Right atrium auricular region (tissue), 2 donors: ENCODE measurements at regions not wholly inside any gene's neighbourhood (a gene's known extent, or its start where the extent isn't known, plus 50 kb on each side); places are given as distances from the start of the nearest gene placed in this dataset.

Experiments
- DNase-seq: peaks from one replicate; pipeline ENCODE4 v3.0.0-alpha.2; 2019; ENCODE audit warnings: low spot score
- H3K27ac ChIP-seq, 2 donors: fragments of 200-600 bp; sonication (generic); 1 replicate in 1 of 2; 2 replicates in 1 of 2; pipeline ENCODE4 v1.5.1; 2016 to 2019
- H3K27me3 ChIP-seq, 2 donors: fragments of 200-600 bp; sonication (generic); one replicate each; pipeline versions ENCODE4 v1.5.1 to v1.6.0; 2017 to 2019
- H3K36me3 ChIP-seq: fragments of 200-600 bp; sonication (generic); one replicate; pipeline ENCODE4 v1.5.1; 2016
- H3K4me1 ChIP-seq, 2 donors: fragments of 200-600 bp; sonication (generic); one replicate each; pipeline versions ENCODE4 v1.5.1 to v1.6.0; 2017 to 2019
- H3K4me3 ChIP-seq, 2 donors: fragments of 200-600 bp; sonication (generic); 1 replicate in 1 of 2; 2 replicates in 1 of 2; pipeline ENCODE4 v1.5.1; 2017 to 2019; ENCODE audit warnings: mild to moderate bottlenecking in 1 of 2, moderate library complexity in 1 of 2
- H3K9me3 ChIP-seq, 2 donors: fragments of 200-600 bp; sonication (generic); one replicate each; pipeline ENCODE4 v1.5.1; 2019
- CTCF ChIP-seq, 2 donors: fragments of 200-600 bp; sonication (generic); IDR thresholded peaks; one replicate each; pipeline ENCODE4 v1.5.1; 2019; ENCODE audit warnings: antibody characterized with exemption in 2 of 2

GRCh38 chr10:128907155-128907941 is 559.7 kb upstream of the MGMT start:
- Histone ChIP-seq H3K36me3 (no peaks in the 10 kb centered on the region), H3K27ac (no peak overlapping the region), H3K27me3 (no peaks in the 10 kb centered on the region), H3K4me1 (no peaks in the 10 kb centered on the region), H3K9me3 (no peaks in the 10 kb centered on the region), H3K4me3 (no peak overlapping the region)
- TF ChIP-seq CTCF (IDR thresholded peaks at IDR 0.05) = no peak
- DNase-seq = no peak

DNA sequence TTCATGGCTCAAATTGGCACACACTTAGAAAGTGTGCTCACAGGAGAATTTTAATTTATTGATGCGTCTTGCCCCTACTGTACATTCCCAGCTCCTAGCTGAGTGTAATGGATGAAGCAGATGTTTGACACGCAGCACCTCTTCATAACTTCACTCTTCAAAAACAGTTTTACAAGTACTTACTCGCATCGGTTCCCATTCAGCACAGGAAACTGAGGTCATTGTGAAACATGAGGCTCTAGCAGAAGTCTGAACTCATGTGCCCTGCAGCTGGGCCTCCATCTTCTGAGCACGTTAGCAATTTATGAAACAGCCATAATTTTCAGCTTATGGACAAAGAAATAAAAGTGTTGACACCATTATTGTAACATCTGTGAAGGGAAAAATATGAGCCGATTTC is 558.9 kb upstream of the MGMT start:
- DNase-seq = no peak
- no peaks in the 10 kb centered on the region for H3K36me3 ChIP-seq
- no peaks in the 10 kb centered on the region for H3K4me1 ChIP-seq
- TF ChIP-seq CTCF (IDR thresholded peaks at IDR 0.05) = no peak
- H3K4me3 ChIP-seq = no peak overlapping the region
- no peaks in the 10 kb centered on the region for H3K27me3 ChIP-seq
- H3K9me3 ChIP-seq = no peaks in the 10 kb centered on the region
- no peak overlapping the region for H3K27ac ChIP-seq

DNA sequence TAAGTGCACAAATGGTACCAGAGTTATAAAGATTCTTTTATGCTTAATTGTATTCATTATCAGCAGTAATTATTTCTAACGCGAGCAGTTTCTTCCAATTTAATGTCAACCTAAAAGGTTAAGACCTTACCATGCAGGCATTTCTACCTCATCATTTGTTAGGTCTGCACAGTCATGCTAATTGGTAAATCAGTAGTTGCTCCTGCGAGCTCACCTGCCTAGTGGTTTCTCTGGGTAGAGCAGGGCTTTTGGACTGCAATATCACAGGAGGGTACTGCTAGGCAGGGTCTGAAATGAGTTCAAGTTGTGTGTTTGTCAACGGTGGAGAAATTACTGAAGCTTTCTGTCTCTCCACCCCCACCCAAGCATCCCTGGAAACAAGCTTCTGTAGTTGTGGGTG is 558.5 kb upstream of the MGMT start:
- H3K4me3 ChIP-seq = no peak overlapping the region
- TF ChIP-seq CTCF (IDR thresholded peaks at IDR 0.05) = no peak
- no peaks in the 10 kb centered on the region for H3K9me3 ChIP-seq
- no peaks in the 10 kb centered on the region for H3K27me3 ChIP-seq
- H3K36me3 ChIP-seq = no peaks in the 10 kb centered on the region
- H3K27ac ChIP-seq = no peak overlapping the region
- no peak for DNase-seq
- no peaks in the 10 kb centered on the region for H3K4me1 ChIP-seq

- Histone ChIP-seq H3K36me3 (no peaks in the 10 kb centered on the region), H3K9me3 (no peaks in the 10 kb centered on the region), H3K27ac (no peak overlapping the region), H3K27me3 (no peaks in the 10 kb centered on the region), H3K4me3 (no peak overlapping the region), H3K4me1 (peaks cover 0 to 15% of the 10 kb centered on the region in 2 donors)
- no peak for TF ChIP-seq CTCF (IDR thresholded peaks at IDR 0.05)
- no peak for DNase-seq
Observed at GRCh38 chr10:128912568-128913311, 554.3 kb upstream of the MGMT start.

DNA sequence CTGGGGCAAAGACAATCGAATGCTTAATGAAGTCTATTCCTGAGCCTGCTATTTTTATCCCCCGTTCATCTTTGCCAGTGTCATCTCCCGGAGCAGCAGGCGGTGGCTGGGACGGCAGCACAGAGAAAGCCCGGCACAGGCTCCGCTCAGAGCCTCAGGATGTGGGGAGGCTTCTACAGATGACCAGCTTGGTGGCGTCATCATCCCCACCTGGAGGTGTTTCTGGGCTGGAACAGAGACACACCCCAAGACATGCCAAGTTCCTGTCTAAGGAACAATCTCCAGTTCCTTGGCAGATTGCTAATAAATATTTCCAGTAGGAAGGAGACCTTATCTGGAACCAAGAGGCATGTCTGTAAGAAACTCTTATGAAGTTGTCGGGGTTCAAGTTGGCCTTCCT is 552.4 kb upstream of the MGMT start:
- peaks cover 0 to 15% of the 10 kb centered on the region in 2 donors for H3K4me1 ChIP-seq
- no peak for TF ChIP-seq CTCF (IDR thresholded peaks at IDR 0.05)
- DNase-seq = no peak
- no peaks in the 10 kb centered on the region for H3K27me3 ChIP-seq
- H3K36me3 ChIP-seq = no peaks in the 10 kb centered on the region
- no peak overlapping the region for H3K4me3 ChIP-seq
- H3K9me3 ChIP-seq = peaks cover 0 to 4% of the 10 kb centered on the region in 2 donors
- no peak overlapping the region for H3K27ac ChIP-seq
